ENCODE measurements at regions not wholly inside any gene's neighbourhood (a gene's known extent, or its start where the extent isn't known, plus 50 kb on each side); places are given as distances from the start of the nearest gene placed in this dataset.
A peak's percentile ranks its signal among the peaks of the same experiment; 100 is the strongest.

- TF ChIP-seq ZBTB4 (CRISPR knock-in tag; IDR thresholded peaks at IDR 0.05; ENCODE audit: borderline replicate concordance) (no peak; the same call in 1 of the 2 replicates), YEATS2 (CRISPR knock-in tag; IDR thresholded peaks at IDR 0.05; ENCODE audit: borderline replicate concordance) (no peak), ZNF546 (CRISPR knock-in tag; conservative IDR thresholded peaks at IDR 0.05) (no peak), TRIM22 (IDR thresholded peaks at IDR 0.05) (no peak), ZBTB8A (CRISPR knock-in tag; IDR thresholded peaks at IDR 0.05; ENCODE audit: borderline replicate concordance, low read depth) (no peak), IKZF5 (CRISPR knock-in tag; IDR thresholded peaks at IDR 0.05) (no peak; the same call in 1 of the 2 replicates), CCAR2 (optimal IDR thresholded peaks at IDR 0.05; ENCODE audit: low read depth, low read length) (peak; percentile 30), ZNF225 (CRISPR knock-in tag; IDR thresholded peaks at IDR 0.05) (no peak), HNF4A (CRISPR knock-in tag; IDR thresholded peaks at IDR 0.05) (peak; percentile 59), SNAPC5 (CRISPR knock-in tag; IDR thresholded peaks at IDR 0.05; ENCODE audit: borderline replicate concordance) (no peak), SSRP1 (CRISPR knock-in tag; IDR thresholded peaks at IDR 0.05) (no peak), ZNF709 (CRISPR knock-in tag; IDR thresholded peaks at IDR 0.05) (no peak), SAFB2 (CRISPR knock-in tag; IDR thresholded peaks at IDR 0.05; ENCODE audit: borderline replicate concordance, low read depth) (no peak), ZBTB3 (CRISPR knock-in tag; IDR thresholded peaks at IDR 0.05; ENCODE audit: borderline replicate concordance, low read depth) (0 out of 2 replicates have a peak, but pooled peaks have one; percentile 1), FOXJ3 (CRISPR knock-in tag; IDR thresholded peaks at IDR 0.05; ENCODE audit: borderline replicate concordance) (no peak), TRIM24 (CRISPR knock-in tag; IDR thresholded peaks at IDR 0.05) (no peak), MAFK (conservative IDR thresholded peaks at IDR 0.05 in 1 of 2, IDR thresholded peaks at IDR 0.05 in 1 of 2; ENCODE audit: low read length in 2 of 2) (no peak), LCORL (IDR thresholded peaks at IDR 0.05) (no peak), LCORL (CRISPR knock-in tag; IDR thresholded peaks at IDR 0.05) (no peak), PHF20 (CRISPR knock-in tag; IDR thresholded peaks at IDR 0.05) (no peak), ZNF597 (CRISPR knock-in tag; IDR thresholded peaks at IDR 0.05) (no peak), ZNF543 (CRISPR knock-in tag; IDR thresholded peaks at IDR 0.05) (no peak), NFE2L2 (IDR thresholded peaks at IDR 0.05; ENCODE audit: low read length) (0 out of 2 replicates have a peak, but pooled peaks have one; percentile 6)
Measured at GRCh38 chr20:4091490-4092479, 56.8 kb upstream of the SMOX start (continued).
